GM18508 (cell line): ENCODE measurements at regions not wholly inside any gene's neighbourhood (a gene's known extent, or its start where the extent isn't known, plus 50 kb on each side); places are given as distances from the start of the nearest gene placed in this dataset.
A peak's percentile ranks its signal among the peaks of the same experiment; 100 is the strongest.
"Not testable (repeated sequence)": the region's sequence is repeated elsewhere in the genome, so short reads cannot be mapped to it uniquely, and the experiment has no call there.

ENCODE experiments used
- ATAC-seq: cut with Tn5 transposase; IDR thresholded peaks from one replicate; pipeline ENCODE4 v1.9.1; 2021; ENCODE audit warnings: moderate number of reproducible peaks; ENCODE audit not compliant: insufficient read depth, unreplicated experiment

GRCh38 chr6:12348530-12349511 is 58.7 kb downstream of the EDN1 start:
- no peak for ATAC-seq

GRCh38 chr6:12350644-12351170 is 60.5 kb downstream of the EDN1 start:
- ATAC-seq, result no peak

- no peak for ATAC-seq
Observed at GRCh38 chr6:12351672-12352071, 61.5 kb downstream of the EDN1 start.

- ATAC-seq, result no peak
Observed at GRCh38 chr6:12353731-12354130, 63.6 kb downstream of the EDN1 start.

- no peak for ATAC-seq
Observed at GRCh38 chr6:12354499-12354898, 64.3 kb downstream of the EDN1 start.

DNA sequence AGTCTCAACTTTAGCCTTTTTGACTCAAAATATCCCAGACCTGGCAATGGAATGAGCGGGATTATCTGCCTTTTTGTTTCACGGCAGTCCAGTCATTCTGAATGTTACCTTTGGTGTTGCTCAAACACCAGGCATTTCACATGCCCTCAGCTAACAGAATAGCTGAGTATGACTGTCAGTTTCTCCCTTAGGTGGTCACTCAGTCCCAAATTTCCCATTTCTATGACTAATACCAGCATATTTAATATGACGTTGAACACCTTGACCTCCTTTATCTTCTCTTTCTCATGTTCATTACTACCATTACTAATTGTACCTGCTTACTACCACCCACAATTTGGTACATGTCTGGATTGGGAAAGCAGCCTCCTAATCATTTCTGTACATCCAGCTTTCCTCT is 65.2 kb downstream of the EDN1 start:
- ATAC-seq, result no peak

DNA sequence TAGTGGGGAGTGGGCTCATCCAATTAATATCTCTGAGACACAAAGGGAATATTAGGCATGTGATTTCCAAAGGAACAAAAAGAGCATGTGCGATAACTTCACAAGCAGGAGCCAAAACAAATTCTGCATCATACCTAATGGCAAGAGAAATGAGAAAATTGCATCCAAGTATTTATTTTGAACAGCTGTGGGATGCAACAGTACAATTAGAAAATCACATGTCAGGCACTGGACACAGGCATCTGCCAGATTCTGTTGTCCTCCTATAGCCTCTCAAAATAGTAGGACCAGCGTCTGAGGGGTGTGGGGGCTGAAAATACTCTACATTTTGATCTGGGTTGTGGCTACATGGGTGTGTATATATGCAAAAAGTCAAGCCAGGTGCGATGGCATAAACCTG is 66.3 kb downstream of the EDN1 start:
- no peak for ATAC-seq

- ATAC-seq, result peak; percentile 51
Observed at GRCh38 chr6:12356983-12357972, 67.1 kb downstream of the EDN1 start.

DNA sequence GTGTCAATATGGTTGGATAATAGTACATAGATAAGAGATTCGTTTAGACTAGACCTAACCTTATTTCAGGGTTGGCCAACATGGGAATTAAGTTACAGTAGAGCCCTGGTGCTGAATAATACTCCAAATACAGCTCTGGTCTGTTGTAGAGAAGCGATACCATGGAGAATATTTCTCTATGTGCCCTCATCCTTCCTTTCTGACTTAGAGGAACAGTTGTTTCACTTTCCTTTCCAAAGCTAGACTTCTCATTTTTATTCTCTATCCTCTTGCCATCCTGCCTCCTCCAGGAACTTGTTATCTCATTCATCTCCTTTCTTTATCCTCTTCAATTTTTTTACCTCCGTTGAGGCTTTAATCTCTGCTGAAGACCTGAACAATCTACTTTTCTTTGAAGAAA is 68.9 kb downstream of the EDN1 start:
- ATAC-seq, result no peak

DNA sequence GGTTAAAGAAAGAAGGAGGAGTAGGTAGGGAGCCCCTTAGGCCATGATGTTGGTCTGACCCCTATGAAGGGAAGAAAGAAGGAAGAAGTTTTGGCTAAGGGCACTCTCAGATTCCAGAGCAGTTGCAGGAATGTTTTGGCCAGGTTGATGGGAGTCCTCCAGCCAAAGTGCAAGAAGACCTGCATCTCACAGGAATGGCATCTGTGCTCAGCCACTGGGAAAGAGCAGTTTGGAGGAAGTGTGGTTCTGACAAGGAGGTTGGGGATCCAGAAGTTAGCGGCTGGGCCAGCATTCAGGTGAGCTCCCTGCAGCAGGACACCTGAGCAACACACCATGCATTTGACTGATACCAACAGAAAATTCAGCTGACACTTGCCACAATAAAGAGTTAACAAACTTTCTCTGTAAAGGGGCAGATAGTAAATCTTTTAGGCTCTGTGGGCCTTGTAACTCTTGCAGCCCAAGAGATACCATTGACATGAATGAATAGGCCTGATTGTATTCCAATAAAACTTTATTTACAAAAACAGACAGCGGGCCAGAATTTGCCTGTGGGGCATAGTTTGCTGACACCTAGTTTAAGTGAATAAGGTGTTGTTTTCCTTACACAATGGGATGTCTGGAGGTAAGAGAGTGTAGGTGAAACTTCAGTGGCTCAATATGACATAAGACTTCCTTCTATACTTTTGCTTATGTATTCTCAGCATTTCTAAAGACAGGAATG is 71.0 kb downstream of the EDN1 start:
- no peak for ATAC-seq

GRCh38 chr6:12363277-12363650 is 73.1 kb downstream of the EDN1 start:
- not testable (repeated sequence) for ATAC-seq

- ATAC-seq, result peak; percentile 68
Observed at GRCh38 chr6:12363651-12364381, 73.7 kb downstream of the EDN1 start.

DNA sequence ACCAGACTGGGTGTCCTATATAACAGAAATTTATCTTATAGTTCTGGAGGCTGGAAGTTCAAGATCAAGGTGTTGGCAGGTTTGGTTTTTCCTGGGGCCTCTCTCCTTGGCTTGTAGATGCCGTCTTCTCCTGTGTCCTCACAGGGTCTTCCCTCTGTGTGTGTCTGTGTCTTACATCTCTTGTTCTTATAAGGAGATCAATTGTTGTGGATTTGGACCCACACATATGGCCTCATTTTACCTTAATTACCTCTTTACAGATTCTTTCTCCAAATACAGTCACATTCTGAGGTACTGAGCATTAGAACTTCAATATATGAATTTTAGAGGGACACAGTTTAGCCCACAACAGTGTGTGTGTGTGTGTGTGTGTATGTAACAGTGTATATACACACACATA is 74.5 kb downstream of the EDN1 start:
- ATAC-seq, result no peak

DNA sequence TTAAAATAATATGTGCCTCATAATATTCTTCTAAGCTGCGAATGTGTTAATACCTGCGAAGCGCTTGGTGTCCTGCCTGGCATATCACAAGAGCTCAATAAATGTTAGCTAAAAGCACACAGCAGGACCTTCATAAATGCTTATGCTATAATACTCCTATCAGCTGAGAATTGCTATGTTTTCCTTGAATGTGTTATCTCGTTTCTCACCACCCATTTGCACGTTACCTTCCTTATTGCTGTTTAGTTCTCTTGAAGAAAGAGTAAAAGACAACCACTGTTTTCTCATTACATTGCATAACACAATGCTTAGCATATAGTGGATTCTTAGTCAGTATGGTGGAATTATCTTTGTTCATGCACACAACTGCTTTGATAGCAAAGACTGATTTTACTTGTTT is 76.6 kb downstream of the EDN1 start:
- no peak for ATAC-seq

DNA sequence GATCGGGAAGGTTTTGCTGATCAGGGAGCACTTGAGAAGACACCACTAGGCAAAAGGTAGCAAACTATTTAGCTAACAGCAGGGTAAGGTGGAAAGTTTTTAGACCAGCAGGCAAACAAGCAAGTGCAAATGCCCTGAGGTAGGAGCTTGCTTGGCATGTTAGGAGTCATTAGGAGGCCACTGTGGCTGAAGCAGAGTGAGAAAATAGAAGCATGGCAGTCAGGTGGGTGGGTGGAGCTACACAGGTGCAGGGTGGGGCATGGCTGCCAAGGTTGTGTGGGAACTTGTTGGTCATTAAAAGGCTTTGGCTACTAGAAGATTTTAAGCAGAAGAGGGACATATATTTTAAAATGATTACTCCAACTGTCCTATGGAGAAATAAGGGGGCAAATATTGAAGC is 77.3 kb downstream of the EDN1 start:
- ATAC-seq, result no peak

GRCh38 chr6:12369355-12369754 is 79.2 kb downstream of the EDN1 start:
- no peak for ATAC-seq

- ATAC-seq, result peak; percentile 52
Observed at GRCh38 chr6:12369781-12370262, 79.7 kb downstream of the EDN1 start.

DNA sequence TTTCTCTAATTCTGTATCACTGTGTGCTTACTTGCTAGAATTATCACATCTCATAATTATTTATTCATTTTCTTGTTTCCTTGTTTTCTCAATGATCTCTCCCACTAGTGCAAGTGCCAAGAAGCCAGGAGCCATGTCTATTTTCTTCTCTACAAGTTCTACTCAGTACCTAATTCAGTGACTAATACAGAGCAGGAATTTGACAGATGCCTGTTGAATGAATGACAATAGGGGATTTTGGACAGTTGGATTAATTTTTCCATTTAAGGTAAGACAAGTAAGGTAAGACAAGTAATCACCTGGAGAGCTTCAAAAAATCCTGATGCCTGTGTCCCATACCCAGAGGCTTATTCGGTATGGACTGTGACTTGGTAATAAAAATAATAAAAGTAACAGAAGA is 81.0 kb downstream of the EDN1 start:
- ATAC-seq, result no peak

- ATAC-seq, result no peak
Observed at GRCh38 chr6:12371641-12372146, 81.5 kb downstream of the EDN1 start.
